ENCODE measurements at regions not wholly inside any gene's neighbourhood (a gene's known extent, or its start where the extent isn't known, plus 50 kb on each side); places are given as distances from the start of the nearest gene placed in this dataset.

GRCh38 chr12:53803194-53803593, 51.4 kb upstream of the CISTR start:
- no peak for DNase-seq (ENCODE audit: low spot score)

GRCh38 chr12:53803703-53804102, 51.9 kb upstream of the CISTR start:
- DNase-seq (ENCODE audit: low spot score), result no peak

GRCh38 chr12:53804429-53804828, 52.6 kb upstream of the CISTR start:
- no peak for DNase-seq (ENCODE audit: low spot score)

- DNase-seq (ENCODE audit: low spot score), result no peak
These were observed 53.3 kb upstream of the CISTR start for GRCh38 chr12:53805067-53805466.

- no peak for DNase-seq (ENCODE audit: low spot score)
These were observed 54.0 kb upstream of the CISTR start for GRCh38 chr12:53805791-53806190.

- DNase-seq (ENCODE audit: low spot score), result no peak
These were observed 54.9 kb upstream of the CISTR start for GRCh38 chr12:53806721-53807120.

GRCh38 chr12:53807322-53807860, 55.6 kb upstream of the CISTR start:
- no peak for DNase-seq (ENCODE audit: low spot score)

GRCh38 chr12:53808023-53808705, 56.4 kb upstream of the CISTR start:
- no peak for DNase-seq (ENCODE audit: low spot score)

GRCh38 chr12:53809005-53809404, 57.2 kb upstream of the CISTR start:
- DNase-seq (ENCODE audit: low spot score), result no peak

GRCh38 chr12:53810950-53811349, 59.2 kb upstream of the CISTR start:
- no peak for DNase-seq (ENCODE audit: low spot score)

GRCh38 chr12:53811606-53812005, 59.8 kb upstream of the CISTR start:
- no peak for DNase-seq (ENCODE audit: low spot score)

- DNase-seq (ENCODE audit: low spot score), result no peak
These were observed 64.7 kb upstream of the CISTR start for GRCh38 chr12:53816360-53817020.

- no peak for DNase-seq (ENCODE audit: low spot score)
These were observed 65.2 kb upstream of the CISTR start for GRCh38 chr12:53817021-53817389.

- no peak for DNase-seq (ENCODE audit: low spot score)
These were observed 68.9 kb upstream of the CISTR start for GRCh38 chr12:53820514-53821306.

GRCh38 chr12:53824001-53824712, 72.4 kb upstream of the CISTR start:
- DNase-seq (ENCODE audit: low spot score), result no peak

- DNase-seq (ENCODE audit: low spot score), result no peak
These were observed 73.7 kb upstream of the CISTR start for GRCh38 chr12:53825246-53826081.

GRCh38 chr12:53827306-53827705, 75.5 kb upstream of the CISTR start:
- DNase-seq (ENCODE audit: low spot score), result no peak

- DNase-seq (ENCODE audit: low spot score), result no peak
These were observed 76.8 kb upstream of the CISTR start for GRCh38 chr12:53828598-53828997.

- no peak for DNase-seq (ENCODE audit: low spot score)
These were observed 77.5 kb upstream of the CISTR start for GRCh38 chr12:53829130-53829819.

GRCh38 chr12:53830631-53831030, 78.9 kb upstream of the CISTR start:
- DNase-seq (ENCODE audit: low spot score), result no peak

Data from kidney capillary endothelial cell (primary cell).